OCI-LY3 (cell line): ENCODE measurements at regions not wholly inside any gene's neighbourhood (a gene's known extent, or its start where the extent isn't known, plus 50 kb on each side); places are given as distances from the start of the nearest gene placed in this dataset.

Source experiments
- H2AFZ ChIP-seq: fragments of 200-600, 300-600 bp; shearing (Covaris generic); 2 replicates; pipeline ENCODE4 v1.6.0; 2014; ENCODE audit warnings: antibody characterized with exemption, low read depth, low read length
- H3K27ac ChIP-seq: fragments of 200-600, 300-600 bp; sonication (generic); 2 replicates; pipeline ENCODE4 v1.5.1; 2014; ENCODE audit warnings: mild to moderate bottlenecking, low read length, moderate library complexity, mixed read lengths
- H3K27me3 ChIP-seq: fragments of 200-600, 300-600 bp; sonication (generic); 2 replicates; pipeline ENCODE4 v1.6.1; 2014; ENCODE audit warnings: low read depth, low read length, mixed read lengths
- H3K36me3 ChIP-seq: fragments of 200-600, 300-600 bp; sonication (generic); replicated peaks from 2 replicates; pipeline ENCODE3; 2014; ENCODE audit warnings: low read depth, low read length, mixed read lengths
- H3K4me1 ChIP-seq: fragments of 300-600, 200-600 bp; sonication (generic); 2 replicates; pipeline ENCODE4 v1.6.1; 2014; ENCODE audit warnings: low read length, mixed read lengths
- H3K4me2 ChIP-seq: fragments of 200-600, 300-600 bp; sonication (generic); 2 replicates; pipeline ENCODE4 v1.6.1; 2014; ENCODE audit warnings: low read length, mixed read lengths
- H3K4me3 ChIP-seq: fragments of 300-600, 200-600 bp; sonication (generic); 2 replicates; pipeline ENCODE4 v1.5.1; 2014; ENCODE audit warnings: antibody characterized with exemption, mild to moderate bottlenecking, low read length, moderate library complexity
- H3K79me2 ChIP-seq: fragments of 300-600, 200-600 bp; shearing (Covaris generic); 2 replicates; pipeline ENCODE4 v1.6.1; 2014; ENCODE audit warnings: mild to moderate bottlenecking, low read length, mixed read lengths
- H3K9ac ChIP-seq: fragments of 300-600, 200-600 bp; shearing (Covaris generic); 2 replicates; pipeline ENCODE4 v1.6.0; 2014; ENCODE audit warnings: mild to moderate bottlenecking, low read length, moderate library complexity
- H3K9me3 ChIP-seq: fragments of 200-600, 300-600 bp; shearing (Covaris generic); 2 replicates; pipeline ENCODE4 v1.6.1; 2014; ENCODE audit warnings: low read length, mixed read lengths; ENCODE audit not compliant: insufficient read depth
- H4K20me1 ChIP-seq: fragments of 200-600, 300-600 bp; sonication (generic); 2 replicates; pipeline ENCODE4 v1.6.1; 2016; ENCODE audit warnings: low read length, mixed read lengths; ENCODE audit not compliant: insufficient read depth
- CTCF ChIP-seq: fragments of 200-600, 300-600 bp; sonication (generic); IDR thresholded peaks from 2 replicates; pipeline ENCODE4 v1.5.1; 2014; ENCODE audit warnings: antibody characterized with exemption, low read length, low read depth
- EZH2phosphoT487 ChIP-seq: fragments of 200-600 bp; shearing (Covaris generic); IDR thresholded peaks from 2 replicates; pipeline ENCODE4 v1.6.1; 2018; ENCODE audit warnings: antibody characterized with exemption, mixed run types, low read depth

- no peak overlapping the region for H2AFZ ChIP-seq
- no peak overlapping the region for H3K27ac ChIP-seq
- TF ChIP-seq CTCF (no peak), EZH2phosphoT487 (no peak)
- no peak overlapping the region for H3K4me3 ChIP-seq
- H3K36me3 ChIP-seq, result no peaks in the 10 kb centered on the region
- no peaks in the 10 kb centered on the region; the same call in 1 of the 2 replicates for H3K27me3 ChIP-seq
- H3K4me1 ChIP-seq, result no peaks in the 10 kb centered on the region
- H4K20me1 ChIP-seq, result no peaks in the 10 kb centered on the region
- H3K79me2 ChIP-seq, result no peaks in the 10 kb centered on the region
- no peak overlapping the region for H3K4me2 ChIP-seq
- H3K9ac ChIP-seq, result no peak overlapping the region
- H3K9me3 ChIP-seq, result no peaks in the 10 kb centered on the region
Measured at GRCh38 chr22:47309946-47310345, 547.5 kb downstream of the TBC1D22A start.

- Histone ChIP-seq H3K27ac (no peak overlapping the region), H3K4me2 (no peak overlapping the region), H3K36me3 (no peaks in the 10 kb centered on the region), H3K4me1 (no peaks in the 10 kb centered on the region), H4K20me1 (no peaks in the 10 kb centered on the region), H2AFZ (no peak overlapping the region), H3K9ac (no peak overlapping the region), H3K27me3 (no peaks in the 10 kb centered on the region; the same call in 1 of the 2 replicates), H3K79me2 (no peaks in the 10 kb centered on the region), H3K4me3 (no peak overlapping the region), H3K9me3 (no peaks in the 10 kb centered on the region)
- TF ChIP-seq EZH2phosphoT487 (no peak), CTCF (no peak)
Measured at GRCh38 chr22:47309476-47309875, 547.0 kb downstream of the TBC1D22A start.

DNA sequence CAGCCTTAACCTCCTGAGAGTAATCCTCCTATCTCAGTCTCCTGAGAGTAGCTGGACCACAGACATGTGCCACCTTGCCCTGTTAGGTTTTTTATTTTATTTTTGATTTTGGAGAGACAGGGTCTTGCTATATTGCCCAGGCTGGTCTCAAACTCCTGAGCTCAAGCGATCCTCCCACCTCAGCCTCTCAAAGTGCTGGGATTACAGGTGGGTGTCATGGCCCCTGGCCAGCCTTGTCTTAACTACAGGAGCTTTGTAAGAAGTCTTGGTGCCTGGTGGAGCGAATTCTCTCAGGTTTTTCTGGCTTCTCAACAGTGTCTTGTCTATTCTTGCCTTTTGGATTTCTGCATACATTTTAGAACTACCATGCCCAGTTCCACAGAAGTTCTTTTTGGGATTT, 546.4 kb downstream of the TBC1D22A start:
- H3K4me1 ChIP-seq, result no peaks in the 10 kb centered on the region
- H3K9ac ChIP-seq, result no peak overlapping the region
- H3K4me2 ChIP-seq, result no peak overlapping the region
- no peaks in the 10 kb centered on the region for H4K20me1 ChIP-seq
- no peaks in the 10 kb centered on the region; the same call in 1 of the 2 replicates for H3K27me3 ChIP-seq
- H3K36me3 ChIP-seq, result no peaks in the 10 kb centered on the region
- TF ChIP-seq CTCF, result no peak
- no peak for TF ChIP-seq EZH2phosphoT487
- H3K79me2 ChIP-seq, result no peaks in the 10 kb centered on the region
- H3K27ac ChIP-seq, result no peak overlapping the region
- no peaks in the 10 kb centered on the region for H3K9me3 ChIP-seq
- no peak overlapping the region for H2AFZ ChIP-seq
- H3K4me3 ChIP-seq, result no peak overlapping the region

DNA sequence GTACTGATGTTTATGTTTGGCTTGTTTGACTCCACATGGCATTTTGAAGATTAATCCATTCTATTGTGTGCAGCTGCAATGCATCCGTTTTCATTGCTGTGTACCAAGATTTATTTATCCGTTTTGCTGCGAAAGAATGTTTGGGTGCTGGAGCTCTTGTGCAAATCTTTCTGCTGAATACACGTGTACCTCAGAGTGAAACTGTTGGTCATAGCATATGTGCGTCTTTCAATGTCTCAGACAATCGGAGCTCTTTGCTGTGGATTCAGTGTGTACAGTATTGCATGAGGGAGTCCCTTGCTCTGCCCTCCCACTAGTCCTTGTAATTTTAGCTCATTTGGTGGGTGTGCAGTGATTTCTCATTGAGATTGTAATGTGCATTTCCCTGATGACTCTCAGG, 545.4 kb downstream of the TBC1D22A start:
- H3K79me2 ChIP-seq, result no peaks in the 10 kb centered on the region
- H3K4me2 ChIP-seq, result no peak overlapping the region
- H3K4me1 ChIP-seq, result no peaks in the 10 kb centered on the region
- no peaks in the 10 kb centered on the region for H3K36me3 ChIP-seq
- no peaks in the 10 kb centered on the region; the same call in 1 of the 2 replicates for H3K27me3 ChIP-seq
- H3K9me3 ChIP-seq, result no peaks in the 10 kb centered on the region
- no peak for TF ChIP-seq CTCF
- no peak for TF ChIP-seq EZH2phosphoT487
- no peaks in the 10 kb centered on the region for H4K20me1 ChIP-seq
- H2AFZ ChIP-seq, result no peak overlapping the region
- H3K9ac ChIP-seq, result no peak overlapping the region
- no peak overlapping the region for H3K4me3 ChIP-seq
- H3K27ac ChIP-seq, result no peak overlapping the region
